ENCODE measurements at regions not wholly inside any gene's neighbourhood (a gene's known extent, or its start where the extent isn't known, plus 50 kb on each side); places are given as distances from the start of the nearest gene placed in this dataset.
A peak's percentile ranks its signal among the peaks of the same experiment; 100 is the strongest.

DNA sequence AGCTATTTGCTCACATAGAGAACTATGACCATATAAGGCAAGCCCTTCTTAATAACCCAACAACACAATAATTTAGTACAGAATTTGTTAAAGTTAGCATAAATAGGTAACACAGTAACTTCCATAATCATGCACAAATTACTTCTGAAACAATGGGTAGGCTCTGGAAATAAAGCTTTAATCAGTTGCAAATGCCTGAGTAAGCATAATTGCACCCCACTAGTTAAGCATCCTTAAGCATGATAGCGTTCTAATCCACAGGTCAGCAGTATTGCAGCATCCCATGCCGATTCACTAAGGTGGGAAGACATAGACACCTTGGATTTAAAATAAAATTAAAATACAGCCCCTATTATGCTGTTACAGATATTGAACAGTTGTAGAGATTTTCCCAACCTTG lies 161.7 kb downstream of the DHX15 start:
- H3K27ac Mint-ChIP-seq (ENCODE audit: unreplicated experiment), result no peak overlapping the region
- no peaks in the 10 kb centered on the region for H3K36me3 Mint-ChIP-seq (ENCODE audit: low read depth)
- no peak overlapping the region for H3K4me3 Mint-ChIP-seq
- TF ChIP-seq, protein P1, sequence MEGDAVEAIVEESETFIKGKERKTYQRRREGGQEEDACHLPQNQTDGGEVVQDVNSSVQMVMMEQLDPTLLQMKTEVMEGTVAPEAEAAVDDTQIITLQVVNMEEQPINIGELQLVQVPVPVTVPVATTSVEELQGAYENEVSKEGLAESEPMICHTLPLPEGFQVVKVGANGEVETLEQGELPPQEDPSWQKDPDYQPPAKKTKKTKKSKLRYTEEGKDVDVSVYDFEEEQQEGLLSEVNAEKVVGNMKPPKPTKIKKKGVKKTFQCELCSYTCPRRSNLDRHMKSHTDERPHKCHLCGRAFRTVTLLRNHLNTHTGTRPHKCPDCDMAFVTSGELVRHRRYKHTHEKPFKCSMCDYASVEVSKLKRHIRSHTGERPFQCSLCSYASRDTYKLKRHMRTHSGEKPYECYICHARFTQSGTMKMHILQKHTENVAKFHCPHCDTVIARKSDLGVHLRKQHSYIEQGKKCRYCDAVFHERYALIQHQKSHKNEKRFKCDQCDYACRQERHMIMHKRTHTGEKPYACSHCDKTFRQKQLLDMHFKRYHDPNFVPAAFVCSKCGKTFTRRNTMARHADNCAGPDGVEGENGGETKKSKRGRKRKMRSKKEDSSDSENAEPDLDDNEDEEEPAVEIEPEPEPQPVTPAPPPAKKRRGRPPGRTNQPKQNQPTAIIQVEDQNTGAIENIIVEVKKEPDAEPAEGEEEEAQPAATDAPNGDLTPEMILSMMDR (conservative IDR thresholded peaks at IDR 0.05), result no peak
- no peaks in the 10 kb centered on the region for H3K27me3 Mint-ChIP-seq (ENCODE audit: low read depth)
- no peak for DNase-seq (ENCODE audit: low read depth, low spot score)
- peaks cover 5% of the 10 kb centered on the region for H3K4me1 Mint-ChIP-seq
- peaks cover 2% of the 10 kb centered on the region for H3K9me3 Mint-ChIP-seq

DNA sequence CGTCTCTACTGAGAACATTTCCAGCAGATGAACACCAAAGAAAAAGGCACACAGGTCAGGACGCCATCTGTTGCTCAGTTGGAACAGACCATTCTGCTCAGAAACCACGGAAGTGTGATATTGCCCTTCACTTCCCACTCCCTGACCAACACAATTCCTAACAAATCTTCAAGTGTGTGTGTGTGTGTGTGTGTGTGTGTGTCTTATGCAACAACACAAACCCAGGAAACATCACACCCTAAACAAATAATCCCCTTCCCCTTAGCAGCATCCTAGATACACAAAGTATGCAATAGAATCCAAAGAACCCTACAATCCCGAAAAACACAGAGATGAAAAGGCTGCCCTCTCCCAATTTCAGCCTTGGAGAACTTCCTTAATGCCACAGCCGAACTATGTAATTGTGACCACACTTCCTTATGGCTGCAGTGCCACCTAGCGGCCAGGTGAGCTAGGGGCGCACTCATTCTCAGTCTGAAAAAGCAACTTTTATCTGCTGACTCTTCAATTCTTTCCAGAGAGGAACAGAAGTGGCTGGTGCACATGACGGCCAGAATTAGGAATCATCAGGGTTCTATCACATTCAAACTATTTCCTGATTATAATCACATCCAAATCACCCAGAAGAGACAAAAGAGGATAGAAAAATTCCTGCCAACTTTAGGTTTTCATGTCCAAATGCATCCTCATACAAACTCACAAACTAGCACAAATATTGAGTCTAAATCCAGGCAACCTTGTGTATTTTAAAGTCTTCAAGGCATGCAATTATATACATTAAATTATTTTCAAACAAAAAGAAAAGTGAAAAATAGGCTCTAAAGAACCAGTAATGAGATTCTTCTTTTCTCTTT lies 164.9 kb downstream of the DHX15 start:
- TF ChIP-seq, protein P1 (conservative IDR thresholded peaks at IDR 0.05), result peak; percentile 99
- H3K4me3 Mint-ChIP-seq, result no peak overlapping the region
- DNase-seq (ENCODE audit: low read depth, low spot score), result peak; percentile 84

DNA sequence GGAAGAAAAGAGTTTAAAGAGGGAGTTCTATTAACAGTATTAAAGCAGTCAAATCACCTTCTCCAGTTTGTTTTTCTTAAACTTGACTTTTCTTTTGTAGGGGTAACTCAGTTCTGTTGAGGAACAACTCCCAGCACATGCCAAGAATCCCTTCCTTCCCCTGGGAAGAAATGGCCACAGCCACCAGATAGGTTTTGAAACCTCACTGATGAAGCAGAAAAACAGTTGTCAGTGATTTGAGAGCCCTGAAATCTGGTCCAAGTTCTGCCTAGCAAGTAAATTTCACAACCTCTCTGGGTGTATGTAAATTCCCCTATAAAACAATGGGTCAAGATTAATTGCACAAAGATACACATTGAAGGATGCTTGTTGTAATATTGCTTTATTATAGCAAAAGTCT lies 167.1 kb downstream of the DHX15 start:
- Mint-ChIP-seq H3K4me3 (no peak overlapping the region), H3K27ac (ENCODE audit: unreplicated experiment) (no peak overlapping the region), H3K9me3 (no peaks in the 10 kb centered on the region), H3K27me3 (ENCODE audit: low read depth) (no peaks in the 10 kb centered on the region), H3K36me3 (ENCODE audit: low read depth) (no peaks in the 10 kb centered on the region), H3K4me1 (peaks cover 5% of the 10 kb centered on the region)
- TF ChIP-seq, protein P1 (conservative IDR thresholded peaks at IDR 0.05), result no peak
- no peak for DNase-seq (ENCODE audit: low read depth, low spot score)

More for the DNA sequence above, 164.9 kb downstream of the DHX15 start:
- Mint-ChIP-seq H3K4me1 (peaks cover 5% of the 10 kb centered on the region), H3K27ac (ENCODE audit: unreplicated experiment) (no peak overlapping the region), H3K9me3 (peaks cover 2% of the 10 kb centered on the region), H3K27me3 (ENCODE audit: low read depth) (no peaks in the 10 kb centered on the region), H3K36me3 (ENCODE audit: low read depth) (no peaks in the 10 kb centered on the region)

DNA sequence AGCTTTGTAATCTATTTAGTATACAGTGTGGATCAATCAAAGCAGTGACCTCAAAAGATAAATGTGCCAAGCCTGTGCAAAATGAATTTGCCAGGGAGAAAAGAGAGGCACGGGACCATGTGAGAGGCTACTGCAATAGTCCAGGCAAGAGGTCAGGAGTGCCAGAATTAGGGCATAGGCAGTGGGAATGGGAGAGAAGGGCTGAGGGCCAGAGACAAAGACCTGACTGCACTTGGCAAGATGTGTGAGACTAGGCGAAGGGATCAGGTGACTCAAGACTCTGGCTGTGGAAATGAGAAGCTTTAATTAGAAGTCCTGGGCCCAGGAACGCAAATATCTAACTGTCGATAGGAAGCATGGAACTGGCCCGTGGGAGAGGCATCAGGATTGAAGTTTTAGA lies 168.1 kb downstream of the DHX15 start:
- Mint-ChIP-seq H3K4me1 (peaks cover 5% of the 10 kb centered on the region), H3K36me3 (ENCODE audit: low read depth) (no peaks in the 10 kb centered on the region), H3K9me3 (no peaks in the 10 kb centered on the region), H3K27ac (ENCODE audit: unreplicated experiment) (no peak overlapping the region), H3K27me3 (ENCODE audit: low read depth) (no peaks in the 10 kb centered on the region), H3K4me3 (no peak overlapping the region)
- DNase-seq (ENCODE audit: low read depth, low spot score), result no peak
- TF ChIP-seq, protein P1 (conservative IDR thresholded peaks at IDR 0.05), result no peak

DNA sequence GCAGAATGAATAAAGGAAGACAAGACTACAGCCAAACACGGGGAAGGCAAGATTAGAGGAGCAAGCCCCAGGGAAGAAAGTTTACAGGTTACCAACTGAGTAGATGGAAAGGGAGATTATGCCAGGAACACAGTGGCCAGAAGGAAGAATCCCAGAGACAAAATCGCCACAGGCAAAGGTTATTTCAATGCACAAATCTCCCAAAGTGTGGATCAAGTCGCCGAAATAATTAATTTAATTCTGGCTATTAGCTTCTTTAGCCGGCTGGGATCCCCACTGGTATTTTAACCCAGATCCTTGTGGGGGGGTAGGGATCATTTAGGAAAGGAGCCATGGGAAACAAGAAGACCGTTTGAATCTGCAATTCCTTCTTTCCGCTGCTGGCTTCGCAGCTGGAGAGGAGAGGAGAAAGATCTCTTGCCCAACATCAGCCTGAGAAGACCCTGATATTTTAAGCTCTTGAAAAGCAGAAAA lies 171.0 kb downstream of the DHX15 start:
- peak overlapping the region; percentile 16 for H3K27ac Mint-ChIP-seq (ENCODE audit: unreplicated experiment)
- no peaks in the 10 kb centered on the region for H3K36me3 Mint-ChIP-seq (ENCODE audit: low read depth)
- DNase-seq (ENCODE audit: low read depth, low spot score), result no peak
- H3K4me1 Mint-ChIP-seq, result no peaks in the 10 kb centered on the region
- H3K9me3 Mint-ChIP-seq, result no peaks in the 10 kb centered on the region
- H3K4me3 Mint-ChIP-seq, result no peak overlapping the region
- TF ChIP-seq, protein P1 (conservative IDR thresholded peaks at IDR 0.05), result no peak
- no peaks in the 10 kb centered on the region for H3K27me3 Mint-ChIP-seq (ENCODE audit: low read depth)
